ENCODE measurements at regions not wholly inside any gene's neighbourhood (a gene's known extent, or its start where the extent isn't known, plus 50 kb on each side); places are given as distances from the start of the nearest gene placed in this dataset.
"Not testable (repeated sequence)": the region's sequence is repeated elsewhere in the genome, so short reads cannot be mapped to it uniquely, and the experiment has no call there.

GRCh38 chr13:81305928-81306327 lies 965.0 kb upstream of the SPRY2 start:
- no peak for DNase-seq (ENCODE audit: low read depth, low spot score)

GRCh38 chr13:81304121-81304659 lies 963.3 kb upstream of the SPRY2 start:
- no peak for DNase-seq (ENCODE audit: low read depth, low spot score)

GRCh38 chr13:81302677-81303076 lies 961.8 kb upstream of the SPRY2 start:
- no peak for DNase-seq (ENCODE audit: low read depth, low spot score)

GRCh38 chr13:81302125-81302524 lies 961.2 kb upstream of the SPRY2 start:
- DNase-seq (ENCODE audit: low read depth, low spot score) = no peak

- DNase-seq (ENCODE audit: low read depth, low spot score) = no peak
Measured at GRCh38 chr13:81295177-81295576, 954.3 kb upstream of the SPRY2 start.

GRCh38 chr13:81293594-81294164 lies 952.8 kb upstream of the SPRY2 start:
- DNase-seq (ENCODE audit: low read depth, low spot score) = no peak

- no peak for DNase-seq (ENCODE audit: low read depth, low spot score)
Measured at GRCh38 chr13:81283561-81283960, 942.6 kb upstream of the SPRY2 start.

GRCh38 chr13:81283062-81283461 lies 942.1 kb upstream of the SPRY2 start:
- DNase-seq (ENCODE audit: low read depth, low spot score) = no peak

GRCh38 chr13:81275666-81276258 lies 934.8 kb upstream of the SPRY2 start:
- no peak for DNase-seq (ENCODE audit: low read depth, low spot score)

GRCh38 chr13:81247711-81248110 lies 906.8 kb upstream of the SPRY2 start:
- DNase-seq (ENCODE audit: low read depth, low spot score) = no peak

GRCh38 chr13:81246556-81246955 lies 905.6 kb upstream of the SPRY2 start:
- DNase-seq (ENCODE audit: low read depth, low spot score) = no peak

- no peak for DNase-seq (ENCODE audit: low read depth, low spot score)
Measured at GRCh38 chr13:81244011-81244410, 903.1 kb upstream of the SPRY2 start.

GRCh38 chr13:81230386-81230785 lies 889.5 kb upstream of the SPRY2 start:
- DNase-seq (ENCODE audit: low read depth, low spot score) = no peak

- DNase-seq (ENCODE audit: low read depth, low spot score) = not testable (repeated sequence)
Measured at GRCh38 chr13:81226830-81227229, 885.9 kb upstream of the SPRY2 start.

GRCh38 chr13:81224209-81224833 lies 883.4 kb upstream of the SPRY2 start:
- no peak for DNase-seq (ENCODE audit: low read depth, low spot score)

- no peak for DNase-seq (ENCODE audit: low read depth, low spot score)
Measured at GRCh38 chr13:81223778-81224177, 882.9 kb upstream of the SPRY2 start.

- no peak for DNase-seq (ENCODE audit: low read depth, low spot score)
Measured at GRCh38 chr13:81211713-81212112, 870.8 kb upstream of the SPRY2 start.

GRCh38 chr13:81207636-81208035 lies 866.7 kb upstream of the SPRY2 start:
- no peak for DNase-seq (ENCODE audit: low read depth, low spot score)

GRCh38 chr13:81207231-81207630 lies 866.3 kb upstream of the SPRY2 start:
- DNase-seq (ENCODE audit: low read depth, low spot score) = no peak

- no peak for DNase-seq (ENCODE audit: low read depth, low spot score)
Measured at GRCh38 chr13:81203783-81204182, 862.9 kb upstream of the SPRY2 start.

- DNase-seq (ENCODE audit: low read depth, low spot score) = no peak
Measured at GRCh38 chr13:81199956-81200355, 859.0 kb upstream of the SPRY2 start.

- DNase-seq (ENCODE audit: low read depth, low spot score) = no peak
Measured at GRCh38 chr13:81197966-81198365, 857.0 kb upstream of the SPRY2 start.

GRCh38 chr13:81197483-81197882 lies 856.6 kb upstream of the SPRY2 start:
- DNase-seq (ENCODE audit: low read depth, low spot score) = no peak
